Activated T-cell treated with anti-CD3 and anti-CD28 coated beads, Interleukin-2, amount 50 U/mL, for 72 hours (primary cell): ENCODE measurements at regions not wholly inside any gene's neighbourhood (a gene's known extent, or its start where the extent isn't known, plus 50 kb on each side); places are given as distances from the start of the nearest gene placed in this dataset.

ENCODE experiments used
- ATAC-seq, 2 donors: fragments of 150-1000 bp; cut with Tn5 transposase; replicated peaks in 1 of 2; 2 replicates each; pipeline ENCODE4 v1.10.0; 2021; ENCODE audit warnings: moderate library complexity in 2 of 2, mild to moderate bottlenecking in 1 of 2
- DNase-seq, 2 donors: peaks; one replicate each; pipeline ENCODE4 v3.0.0; 2021 to 2022; ENCODE audit warnings: mixed read lengths in 1 of 2
- H3K27ac Mint-ChIP-seq: one replicate; pipeline ENCODE4 v1.8.0; 2022; ENCODE audit warnings: mild to moderate bottlenecking, moderate library complexity, mixed read lengths
- H3K27me3 Mint-ChIP-seq: one replicate; pipeline ENCODE4 v1.8.0; 2022; ENCODE audit warnings: low read depth, mixed read lengths
- H3K36me3 Mint-ChIP-seq, 2 donors: one replicate each; pipeline ENCODE4 v1.8.0; 2022; ENCODE audit warnings: mixed read lengths in 2 of 2, mild to moderate bottlenecking in 1 of 2; ENCODE audit not compliant: insufficient read depth in 2 of 2
- H3K4me1 Mint-ChIP-seq: one replicate; pipeline ENCODE4 v1.8.0; 2022; ENCODE audit warnings: low read depth, mixed read lengths
- H3K4me3 Mint-ChIP-seq, 2 donors: one replicate each; pipeline ENCODE4 v1.8.0; 2022; ENCODE audit warnings: mild to moderate bottlenecking in 2 of 2, mixed read lengths in 2 of 2, moderate library complexity in 2 of 2
- H3K9me3 Mint-ChIP-seq, 2 donors: one replicate each; pipeline ENCODE4 v1.8.0; 2022; ENCODE audit warnings: mixed read lengths in 2 of 2

DNA sequence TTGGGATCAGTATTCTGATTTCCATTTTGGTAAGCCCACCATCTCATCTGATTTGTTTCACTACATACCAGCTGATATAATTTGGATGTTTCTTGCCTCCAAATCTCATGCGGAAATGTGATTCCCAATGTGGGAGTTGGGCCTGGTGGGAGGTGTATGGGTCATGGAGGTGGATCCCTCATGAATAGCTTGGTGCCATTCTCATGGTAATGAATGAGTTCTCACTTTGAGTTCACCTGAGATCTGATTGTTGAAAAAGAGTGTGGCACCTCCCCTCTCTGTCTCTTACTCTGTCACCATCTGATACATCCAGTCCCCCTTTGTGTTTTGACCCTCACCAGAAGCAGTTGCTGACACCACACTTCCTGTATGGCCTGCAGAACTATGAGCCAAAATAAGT, 347.3 kb downstream of the ARL4A start:
- ATAC-seq (no peak), DNase-seq (no peak)
- Mint-ChIP-seq H3K27me3 (no peaks in the 10 kb centered on the region), H3K4me3 (no peak overlapping the region), H3K36me3 (no peaks in the 10 kb centered on the region), H3K4me1 (no peaks in the 10 kb centered on the region), H3K9me3 (no peaks in the 10 kb centered on the region), H3K27ac (no peak overlapping the region)

DNA sequence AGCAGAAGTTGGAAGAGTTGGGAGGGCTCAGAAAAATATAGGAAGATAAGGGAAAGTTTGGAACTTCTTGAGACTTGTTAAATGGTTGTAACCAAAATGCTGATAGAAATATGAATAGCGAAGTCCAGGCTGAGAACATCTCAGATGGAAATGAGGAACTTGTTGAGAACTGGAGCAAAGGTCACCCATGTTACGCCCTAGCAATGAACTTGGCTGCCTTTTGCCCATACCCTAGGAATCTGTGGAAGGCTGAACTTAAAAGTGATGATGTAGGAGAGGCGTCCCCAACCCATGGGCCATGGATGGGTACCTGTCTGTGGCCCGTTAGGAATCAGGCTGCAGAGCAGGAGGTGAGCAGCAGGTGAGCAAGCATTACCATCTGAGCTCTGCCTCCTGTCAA, 347.8 kb downstream of the ARL4A start:
- no peaks in the 10 kb centered on the region for H3K9me3 Mint-ChIP-seq
- DNase-seq, result no peak
- no peak overlapping the region for H3K27ac Mint-ChIP-seq
- no peak overlapping the region for H3K4me3 Mint-ChIP-seq
- H3K4me1 Mint-ChIP-seq, result no peaks in the 10 kb centered on the region
- H3K27me3 Mint-ChIP-seq, result no peaks in the 10 kb centered on the region
- no peak for ATAC-seq
- H3K36me3 Mint-ChIP-seq, result no peaks in the 10 kb centered on the region

- ATAC-seq (no peak), DNase-seq (no peak)
- no peak overlapping the region for H3K4me3 Mint-ChIP-seq
- no peaks in the 10 kb centered on the region for H3K36me3 Mint-ChIP-seq
- H3K27ac Mint-ChIP-seq, result no peak overlapping the region
- H3K4me1 Mint-ChIP-seq, result no peaks in the 10 kb centered on the region
- no peaks in the 10 kb centered on the region for H3K27me3 Mint-ChIP-seq
- no peaks in the 10 kb centered on the region for H3K9me3 Mint-ChIP-seq
Measured at GRCh38 chr7:13036256-13036780, 348.9 kb downstream of the ARL4A start.

GRCh38 chr7:13037216-13037615, 349.8 kb downstream of the ARL4A start:
- no peaks in the 10 kb centered on the region for H3K27me3 Mint-ChIP-seq
- no peak for DNase-seq
- ATAC-seq, result no peak
- H3K4me3 Mint-ChIP-seq, result no peak overlapping the region
- no peaks in the 10 kb centered on the region for H3K9me3 Mint-ChIP-seq
- no peaks in the 10 kb centered on the region for H3K36me3 Mint-ChIP-seq
- no peak overlapping the region for H3K27ac Mint-ChIP-seq
- no peaks in the 10 kb centered on the region for H3K4me1 Mint-ChIP-seq

DNA sequence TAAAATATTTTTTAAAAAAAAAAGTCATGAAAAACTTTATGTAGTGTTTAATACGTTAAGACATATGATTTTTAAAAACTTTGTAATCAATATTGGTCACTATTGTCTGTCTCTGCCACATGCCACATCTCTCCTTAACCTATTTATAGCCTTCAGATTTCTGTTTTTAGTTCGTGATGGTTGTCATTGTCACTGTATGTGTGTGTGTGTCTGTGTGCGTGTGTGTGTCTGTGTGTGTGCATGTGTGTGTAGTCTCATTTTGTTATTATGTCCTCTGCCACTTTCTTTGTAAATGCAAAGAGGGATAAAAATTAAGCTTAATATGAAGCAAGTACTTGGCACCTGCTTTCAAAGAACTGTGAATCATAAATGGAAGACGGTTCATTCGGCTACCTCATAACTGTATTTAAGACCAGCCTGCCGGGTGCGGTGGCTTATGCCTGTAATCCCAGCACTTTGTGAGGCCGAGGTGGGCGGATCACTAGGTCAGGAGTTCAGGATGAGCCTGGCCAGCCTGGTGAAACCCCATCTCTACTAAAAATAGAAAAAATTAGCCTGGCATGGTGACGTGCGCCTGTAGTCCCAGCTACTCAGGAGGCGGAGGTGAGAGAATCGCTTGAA, 354.0 kb downstream of the ARL4A start:
- DNase-seq (no peak), ATAC-seq (no peak)
- H3K9me3 Mint-ChIP-seq, result no peaks in the 10 kb centered on the region
- H3K27me3 Mint-ChIP-seq, result peaks cover 6% of the 10 kb centered on the region
- H3K4me3 Mint-ChIP-seq, result no peak overlapping the region
- H3K4me1 Mint-ChIP-seq, result no peaks in the 10 kb centered on the region
- H3K36me3 Mint-ChIP-seq, result no peaks in the 10 kb centered on the region
- H3K27ac Mint-ChIP-seq, result no peak overlapping the region

GRCh38 chr7:13042605-13043236, 355.3 kb downstream of the ARL4A start:
- no peak overlapping the region for H3K4me3 Mint-ChIP-seq
- H3K36me3 Mint-ChIP-seq, result no peaks in the 10 kb centered on the region
- DNase-seq, result no peak
- no peaks in the 10 kb centered on the region for H3K4me1 Mint-ChIP-seq
- H3K9me3 Mint-ChIP-seq, result no peaks in the 10 kb centered on the region
- no peak overlapping the region for H3K27ac Mint-ChIP-seq
- ATAC-seq, result no peak
- H3K27me3 Mint-ChIP-seq, result peaks cover 6% of the 10 kb centered on the region

DNA sequence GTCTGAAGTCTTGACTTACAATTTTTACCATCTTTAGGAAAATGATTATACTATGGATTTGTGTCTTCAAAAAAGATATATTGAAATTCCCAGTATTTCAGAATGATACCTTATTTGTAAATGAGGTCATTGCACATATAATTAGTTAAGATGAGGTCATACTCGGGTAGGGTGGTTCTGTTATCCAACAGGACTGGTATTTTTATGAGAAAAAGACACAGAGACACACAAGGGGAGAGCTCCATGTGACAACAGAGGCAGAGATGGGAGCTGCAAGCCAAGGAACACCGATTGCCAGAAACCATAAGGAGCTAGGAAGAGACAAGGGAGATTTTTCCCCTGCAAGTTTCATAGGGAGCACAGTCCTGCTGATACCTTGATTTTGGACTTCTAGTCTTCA, 356.9 kb downstream of the ARL4A start:
- H3K27ac Mint-ChIP-seq, result no peak overlapping the region
- no peaks in the 10 kb centered on the region for H3K4me1 Mint-ChIP-seq
- H3K36me3 Mint-ChIP-seq, result no peaks in the 10 kb centered on the region
- peaks cover 6% of the 10 kb centered on the region for H3K27me3 Mint-ChIP-seq
- no peaks in the 10 kb centered on the region for H3K9me3 Mint-ChIP-seq
- H3K4me3 Mint-ChIP-seq, result no peak overlapping the region
- DNase-seq (no peak), ATAC-seq (no peak)

DNA sequence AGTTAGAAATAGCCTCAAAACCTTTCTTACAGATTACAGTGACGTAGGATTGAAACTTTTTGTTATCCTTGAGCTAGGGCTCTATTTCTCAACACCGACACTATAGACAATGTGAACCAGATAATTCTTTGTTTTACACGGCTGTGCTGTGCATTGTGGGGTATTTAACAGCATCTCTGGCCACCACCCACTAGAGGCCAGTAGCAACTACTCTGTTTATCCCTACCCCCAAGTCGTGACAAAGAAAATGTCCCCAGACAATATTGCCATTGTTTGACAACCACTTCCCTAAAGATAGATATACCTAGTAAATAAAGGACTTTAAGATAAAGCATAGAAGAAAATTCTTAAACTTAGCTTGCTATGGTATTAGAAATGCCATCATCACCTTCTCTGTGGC, 359.6 kb downstream of the ARL4A start:
- no peak overlapping the region for H3K4me3 Mint-ChIP-seq
- no peak for ATAC-seq
- no peaks in the 10 kb centered on the region for H3K4me1 Mint-ChIP-seq
- H3K9me3 Mint-ChIP-seq, result no peaks in the 10 kb centered on the region
- no peak overlapping the region for H3K27ac Mint-ChIP-seq
- no peak for DNase-seq
- H3K27me3 Mint-ChIP-seq, result peaks cover 6% of the 10 kb centered on the region
- H3K36me3 Mint-ChIP-seq, result no peaks in the 10 kb centered on the region

GRCh38 chr7:13049946-13050345, 362.5 kb downstream of the ARL4A start:
- Mint-ChIP-seq H3K27me3 (no peaks in the 10 kb centered on the region), H3K27ac (no peak overlapping the region), H3K4me1 (no peaks in the 10 kb centered on the region), H3K4me3 (no peak overlapping the region), H3K9me3 (no peaks in the 10 kb centered on the region), H3K36me3 (no peaks in the 10 kb centered on the region)
- DNase-seq (no peak), ATAC-seq (no peak)

DNA sequence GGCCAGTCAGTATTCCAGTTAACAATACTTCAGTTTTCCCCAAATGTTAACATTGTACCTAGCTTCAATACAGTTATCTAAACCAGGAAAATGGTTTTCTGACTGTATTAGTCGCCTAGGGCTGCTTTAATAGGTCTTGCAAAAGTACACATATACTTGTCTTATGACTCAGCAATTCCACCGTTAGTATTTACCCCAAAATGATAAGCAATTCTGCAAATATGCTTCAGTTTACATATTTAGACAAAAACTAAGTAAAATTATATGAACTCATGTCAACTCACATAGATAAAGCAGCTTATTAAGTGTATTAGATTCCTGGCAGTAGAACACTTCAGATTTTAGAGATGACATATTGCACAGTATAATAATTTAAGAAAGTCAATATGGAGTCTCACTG, 363.3 kb downstream of the ARL4A start:
- Mint-ChIP-seq H3K4me3 (no peak overlapping the region), H3K27ac (no peak overlapping the region), H3K27me3 (no peaks in the 10 kb centered on the region), H3K36me3 (no peaks in the 10 kb centered on the region), H3K9me3 (no peaks in the 10 kb centered on the region), H3K4me1 (no peaks in the 10 kb centered on the region)
- DNase-seq (no peak), ATAC-seq (no peak)

GRCh38 chr7:13055732-13056368, 368.4 kb downstream of the ARL4A start:
- peaks cover 5% of the 10 kb centered on the region for H3K4me1 Mint-ChIP-seq
- peaks cover 0 to 2% of the 10 kb centered on the region in 2 donors for H3K9me3 Mint-ChIP-seq
- DNase-seq (no peak), ATAC-seq (no peak)
- no peaks in the 10 kb centered on the region for H3K36me3 Mint-ChIP-seq
- H3K27ac Mint-ChIP-seq, result no peak overlapping the region
- no peaks in the 10 kb centered on the region for H3K27me3 Mint-ChIP-seq
- no peak overlapping the region for H3K4me3 Mint-ChIP-seq

DNA sequence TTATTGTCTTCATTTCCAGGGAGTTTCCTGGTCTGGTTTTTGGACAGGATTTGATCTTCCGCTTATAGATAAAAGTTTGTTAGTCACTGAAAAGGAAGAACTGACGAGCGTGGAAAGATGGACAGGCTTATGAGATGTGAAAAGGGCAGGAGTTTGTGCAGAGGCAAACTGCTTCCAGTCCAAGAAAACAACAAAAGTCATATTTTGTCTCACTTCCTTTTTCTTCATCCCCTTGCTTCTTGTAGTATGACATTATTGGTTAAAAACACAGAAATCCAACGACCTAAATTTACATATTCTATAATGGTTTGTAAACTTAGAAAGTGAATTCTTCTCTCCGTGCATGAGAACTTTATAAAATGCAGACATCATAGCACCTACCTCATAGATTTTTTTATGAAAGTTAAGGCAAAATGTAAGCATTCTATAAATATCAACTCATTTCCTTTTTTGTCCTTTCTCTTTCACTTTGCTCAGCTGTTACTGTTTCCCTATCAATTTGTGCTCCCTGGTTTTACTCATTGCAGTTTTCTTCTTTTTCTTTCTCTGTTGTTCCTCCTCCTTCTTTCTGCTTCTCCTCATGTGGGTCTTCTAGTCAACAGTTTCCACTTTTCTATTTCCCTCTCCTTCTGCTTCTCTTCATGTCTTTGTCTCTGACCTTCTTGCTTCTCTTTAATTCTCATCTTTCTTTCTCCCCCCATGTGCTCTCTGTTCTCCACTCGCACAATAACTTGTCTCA, 370.2 kb downstream of the ARL4A start:
- DNase-seq, result no peak
- Mint-ChIP-seq H3K36me3 (no peaks in the 10 kb centered on the region), H3K4me3 (peak overlapping the region; percentile 3 to 69), H3K4me1 (peaks cover 5% of the 10 kb centered on the region), H3K27ac (peak overlapping the region; percentile 38), H3K27me3 (no peaks in the 10 kb centered on the region), H3K9me3 (peaks cover 0 to 2% of the 10 kb centered on the region in 2 donors)
- ATAC-seq, result peak in 1 of 2 donors; percentile 41

DNA sequence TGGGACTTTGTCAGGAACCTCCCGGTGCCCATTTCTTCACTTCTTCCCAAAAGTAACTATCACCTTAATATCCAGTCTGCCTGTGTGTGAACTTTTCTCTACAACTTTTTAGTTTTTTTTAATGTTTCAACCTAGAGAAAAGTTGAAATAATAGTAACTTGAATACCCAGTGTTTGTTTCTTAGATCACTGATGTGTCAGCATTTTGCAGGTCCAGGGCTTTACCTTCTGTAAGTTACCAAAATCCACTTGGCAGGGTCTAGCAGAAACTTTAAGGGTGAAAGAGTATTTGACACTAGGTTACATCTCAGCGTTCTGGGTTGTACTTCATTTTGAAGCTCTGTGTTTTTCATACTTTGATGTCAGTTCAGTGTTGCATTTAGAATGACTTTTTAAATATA, 372.7 kb downstream of the ARL4A start:
- no peak overlapping the region for H3K27ac Mint-ChIP-seq
- no peaks in the 10 kb centered on the region for H3K27me3 Mint-ChIP-seq
- peaks cover 0 to 2% of the 10 kb centered on the region in 2 donors for H3K9me3 Mint-ChIP-seq
- ATAC-seq (no peak), DNase-seq (no peak)
- H3K4me3 Mint-ChIP-seq, result no peak overlapping the region
- peaks cover 5% of the 10 kb centered on the region for H3K4me1 Mint-ChIP-seq
- no peaks in the 10 kb centered on the region for H3K36me3 Mint-ChIP-seq
